K562 (cell line): ENCODE measurements at regions not wholly inside any gene's neighbourhood (a gene's known extent, or its start where the extent isn't known, plus 50 kb on each side); places are given as distances from the start of the nearest gene placed in this dataset.

Source experiments
- ATAC-seq: fragments of 200-7000 bp; cut with Tn5 transposase; 3 replicates; pipeline ENCODE4 v1.9.1; 2020; ENCODE audit warnings: moderate library complexity
- BruUV-seq: library from RNA; stranded (reverse); fragments of 400-500 nt; replicated peaks from 2 replicates; lab custom pipeline; 2021; lab: Mats Ljungman, UMichigan
- CTCF ChIA-PET: fragments of 300-600 bp; formaldehyde crosslinking; extraction: SDS; loops from one replicate; lab custom pipeline; 2021; ENCODE audit warnings: low intra/inter-chr PET ratio; lab: Yijun Ruan, JAX
- POLR2A ChIA-PET: fragments of 300-600, 350-650 bp; sonication (Branson Sonifier 250); formaldehyde crosslinking; extraction: SDS; loops from one replicate; lab custom pipeline; 2021; ENCODE audit warnings: antibody characterized with exemption, inconsistent platforms; lab: Yijun Ruan, JAX
- DNase-seq, 4 experiments: peaks; one replicate each; pipeline versions ENCODE4 v3.0.0 to v3.0.0-alpha.2; 2011 to 2018; ENCODE audit warnings: low spot score in 3 of 4, mixed read lengths in 3 of 4; ENCODE audit errors: extremely low read depth in 1 of 4
- FAIRE-seq: peaks from 2 replicates; lab custom pipeline; 2011; peaks lifted over from hg19 to GRCh38; lab: Jason Lieb, UNC
- H2AFZ ChIP-seq: 2 replicates; pipeline ENCODE4 v1.6.0; 2011; ENCODE audit warnings: low read depth, low read length, control low read depth, inconsistent platforms
- H3K27ac ChIP-seq: fragments of 200-600 bp; 3 replicates; pipeline ENCODE4 v1.8.0; 2011; ENCODE audit warnings: low read depth, mild to moderate bottlenecking, control low read depth, inconsistent platforms, low read length, moderate library complexity, mixed read lengths; ENCODE audit errors: extremely low read depth
- H3K27me3 ChIP-seq, 2 experiments: fragments of 300-600 bp in 1 of 2; 2 replicates in 1 of 2; 3 replicates in 1 of 2; pipeline versions ENCODE4 v1.6.0 to v1.8.0; 2011; ENCODE audit warnings: inconsistent platforms in 2 of 2, low read length in 2 of 2, mild to moderate bottlenecking in 1 of 2, mixed read lengths in 1 of 2, moderate library complexity in 1 of 2; ENCODE audit not compliant: control insufficient read depth in 2 of 2, insufficient read depth in 2 of 2
- H3K36me3 ChIP-seq: fragments of 300-600 bp; 3 replicates; pipeline ENCODE4 v1.8.0; 2011; ENCODE audit warnings: mild to moderate bottlenecking, low read length, inconsistent platforms; ENCODE audit not compliant: control insufficient read depth, insufficient read depth
- H3K4me1 ChIP-seq, 2 experiments: fragments of 200-600 bp in 1 of 2; replicated peaks in 1 of 2; 2 replicates in 1 of 2; 3 replicates in 1 of 2; pipeline versions ENCODE4 v1.5.1 to v1.8.0; 2011; ENCODE audit warnings: inconsistent platforms in 2 of 2, low read length in 2 of 2, mild to moderate bottlenecking in 1 of 2, mixed read lengths in 1 of 2, moderate library complexity in 1 of 2; ENCODE audit not compliant: control insufficient read depth in 2 of 2, insufficient read depth in 2 of 2
- H3K4me2 ChIP-seq: 2 replicates; pipeline ENCODE4 v1.6.1; 2011; ENCODE audit warnings: low read length, control low read depth, inconsistent platforms, mixed read lengths; ENCODE audit not compliant: insufficient read depth
- H3K4me3 ChIP-seq: fragments of 200-600 bp; sonication (generic), shearing (Covaris generic); 2 replicates; pipeline ENCODE4 v1.5.1; 2016; ENCODE audit warnings: control low read depth, inconsistent platforms
- H3K79me2 ChIP-seq: fragments of 200-600 bp; 3 replicates; pipeline ENCODE4 v1.8.0; 2011; ENCODE audit warnings: low read length, inconsistent platforms; ENCODE audit not compliant: control insufficient read depth, insufficient read depth
- H3K9ac ChIP-seq, 2 experiments: 2 replicates each; pipeline versions ENCODE4 v1.6.0 to v1.6.1; 2011; ENCODE audit warnings: low read depth in 2 of 2, low read length in 2 of 2, control low read depth in 1 of 2, inconsistent platforms in 1 of 2, mild to moderate bottlenecking in 1 of 2, mixed read lengths in 1 of 2; ENCODE audit not compliant: insufficient read depth in 1 of 2
- H3K9me1 ChIP-seq: one replicate; pipeline ENCODE4 v1.6.0; 2011; ENCODE audit warnings: inconsistent platforms, mild to moderate bottlenecking, low read length, moderate library complexity; ENCODE audit not compliant: control insufficient read depth, insufficient read depth
- H3K9me3 ChIP-seq: replicated peaks from 2 replicates; pipeline ENCODE4 v1.5.1; 2011; ENCODE audit warnings: low read depth, low read length, inconsistent platforms; ENCODE audit not compliant: control insufficient read depth, insufficient read depth
- H4K20me1 ChIP-seq: replicated peaks from 2 replicates; pipeline ENCODE4 v1.6.1; 2011; ENCODE audit warnings: low read length, inconsistent platforms, mixed read lengths; ENCODE audit not compliant: control insufficient read depth, insufficient read depth
- ELF2 ChIP-seq: fragments of 250-450 bp; sonication (Bioruptor Pico); IDR thresholded peaks from 2 replicates; pipeline ENCODE4 v1.5.0; 2021; ENCODE audit warnings: mild to moderate bottlenecking
- MAFK ChIP-seq: IDR thresholded peaks from 2 replicates; pipeline ENCODE4 v1.6.1; 2011; ENCODE audit warnings: low read length, improper control_type of control experiment
- MEIS2 ChIP-seq: fragments of 450-650 bp; IDR thresholded peaks from 2 replicates; pipeline ENCODE4 v1.6.1; 2014; ENCODE audit warnings: mild to moderate bottlenecking; ENCODE audit not compliant: partially characterized antibody
- PKNOX1 ChIP-seq: fragments of 450-650 bp; IDR thresholded peaks from 2 replicates; pipeline ENCODE4 v1.6.1; 2016
- TRIM25 ChIP-seq: fragments of 450-650 bp; IDR thresholded peaks from 2 replicates; pipeline ENCODE4 v1.7.0; 2016; ENCODE audit warnings: borderline replicate concordance
- TSHZ1 ChIP-seq: fragments of 250-450 bp; sonication (Bioruptor Pico); IDR thresholded peaks from 2 replicates; pipeline ENCODE4 v1.4.0; 2020; ENCODE audit warnings: mild to moderate bottlenecking, moderate library complexity
- ZNF134 ChIP-seq: fragments of 250-450 bp; sonication (Bioruptor Pico); conservative IDR thresholded peaks from 2 replicates; pipeline ENCODE4 v1.4.0; 2020
- ZNF707 ChIP-seq: fragments of 250-450 bp; sonication (Bioruptor Pico); conservative IDR thresholded peaks from 2 replicates; pipeline ENCODE4 v1.8.0; 2022; ENCODE audit warnings: inconsistent platforms, mild to moderate bottlenecking, moderate library complexity
- WGBS: fragments of 100-300 bp; shearing (Covaris generic); methylation state at CpG from one replicate; pipeline ENCODE4 v1.1.6; 2016; ENCODE audit warnings: low coverage, mixed read lengths; ENCODE audit not compliant: insufficient coverage; ENCODE audit errors: missing lambda C conversion rate; 5-methylcytosine and 5-hydroxymethylcytosine counted together
- in situ Hi-C: fragments of 300-500 bp; cut with MboI; formaldehyde crosslinking; loops from 4 replicates; pipeline ENCODE4 v1.15.0; 2018; ENCODE audit warnings: inconsistent platforms, mixed read lengths
- intact Hi-C: fragments of 100-400 bp; cut with micrococcal nuclease; formaldehyde crosslinking; loops from 2 replicates; pipeline ENCODE4 v1.14.2; 2022
- TF ChIP-seq, protein P1 (sequence below): fragments of 250-450 bp; sonication (Bioruptor Pico); IDR thresholded peaks from 2 replicates; pipeline ENCODE4 v1.4.0; 2020
- TF ChIP-seq, protein P2 (sequence below): sonication (generic); formaldehyde crosslinking; IDR thresholded peaks from 2 replicates; pipeline ENCODE4 v1.8.1; 2022; ENCODE audit warnings: missing genetic modification reagents
- TF ChIP-seq, protein P3 (sequence below): fragments of 200-800 bp; sonication (Bioruptor generic); IDR thresholded peaks from 2 replicates; pipeline ENCODE4 v1.6.1; 2017; ENCODE audit warnings: missing genetic modification characterization, missing compliant biosample characterization

- TF ChIP-seq, protein P1, sequence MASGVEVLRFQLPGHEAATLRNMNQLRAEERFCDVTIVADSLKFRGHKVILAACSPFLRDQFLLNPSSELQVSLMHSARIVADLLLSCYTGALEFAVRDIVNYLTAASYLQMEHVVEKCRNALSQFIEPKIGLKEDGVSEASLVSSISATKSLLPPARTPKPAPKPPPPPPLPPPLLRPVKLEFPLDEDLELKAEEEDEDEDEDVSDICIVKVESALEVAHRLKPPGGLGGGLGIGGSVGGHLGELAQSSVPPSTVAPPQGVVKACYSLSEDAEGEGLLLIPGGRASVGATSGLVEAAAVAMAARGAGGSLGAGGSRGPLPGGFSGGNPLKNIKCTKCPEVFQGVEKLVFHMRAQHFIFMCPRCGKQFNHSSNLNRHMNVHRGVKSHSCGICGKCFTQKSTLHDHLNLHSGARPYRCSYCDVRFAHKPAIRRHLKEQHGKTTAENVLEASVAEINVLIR = no peak
Measured at GRCh38 chr1:188127507-188127906, 1298.8 kb downstream of the PLA2G4A start (continued).

DNA sequence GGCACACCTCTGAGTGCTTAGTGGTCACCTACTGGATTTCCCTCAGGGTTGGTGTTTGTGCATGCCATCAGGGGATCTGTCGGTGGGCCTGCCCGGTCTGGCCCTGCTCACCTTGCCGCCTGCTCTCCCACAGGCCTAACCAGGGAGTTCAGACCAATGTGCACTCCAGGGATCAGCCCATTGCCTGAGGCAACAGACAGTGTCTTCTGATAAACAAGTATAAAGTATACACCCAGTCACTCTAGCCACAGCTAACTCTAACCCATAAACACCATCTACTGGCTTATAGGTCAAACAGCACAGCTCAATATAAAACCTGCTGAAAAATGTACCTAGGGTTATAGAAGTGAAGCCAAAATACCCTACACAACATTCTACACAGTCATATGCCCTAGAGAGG lies 1300.0 kb downstream of the PLA2G4A start:
- POLR2A ChIA-PET = no interaction called here
- FAIRE-seq (no peak), ATAC-seq (no peak), DNase-seq (no peak)
- H3K4me3 ChIP-seq = no peak overlapping the region
- H3K9me3 ChIP-seq = no peaks in the 10 kb centered on the region; the same call in 1 of the 2 replicates
- BruUV-seq = no TSS peak
- no peaks in the 10 kb centered on the region for H3K9me1 ChIP-seq
- WGBS = 10% methylated on average over 3 of the region's 3 CpGs
- no peaks in the 10 kb centered on the region for H3K27me3 ChIP-seq
- H3K27ac ChIP-seq = no peak overlapping the region
- no peak overlapping the region for H3K9ac ChIP-seq
- H4K20me1 ChIP-seq = no peaks in the 10 kb centered on the region
- no peaks in the 10 kb centered on the region for H3K79me2 ChIP-seq
- H3K36me3 ChIP-seq = no peaks in the 10 kb centered on the region
- H2AFZ ChIP-seq = no peak overlapping the region
- in situ Hi-C loops (no loop called here), intact Hi-C loops (no loop called here)
- CTCF ChIA-PET = no interaction called here
- no peak overlapping the region for H3K4me2 ChIP-seq
- no peaks in the 10 kb centered on the region for H3K4me1 ChIP-seq
- TF ChIP-seq, protein P2, sequence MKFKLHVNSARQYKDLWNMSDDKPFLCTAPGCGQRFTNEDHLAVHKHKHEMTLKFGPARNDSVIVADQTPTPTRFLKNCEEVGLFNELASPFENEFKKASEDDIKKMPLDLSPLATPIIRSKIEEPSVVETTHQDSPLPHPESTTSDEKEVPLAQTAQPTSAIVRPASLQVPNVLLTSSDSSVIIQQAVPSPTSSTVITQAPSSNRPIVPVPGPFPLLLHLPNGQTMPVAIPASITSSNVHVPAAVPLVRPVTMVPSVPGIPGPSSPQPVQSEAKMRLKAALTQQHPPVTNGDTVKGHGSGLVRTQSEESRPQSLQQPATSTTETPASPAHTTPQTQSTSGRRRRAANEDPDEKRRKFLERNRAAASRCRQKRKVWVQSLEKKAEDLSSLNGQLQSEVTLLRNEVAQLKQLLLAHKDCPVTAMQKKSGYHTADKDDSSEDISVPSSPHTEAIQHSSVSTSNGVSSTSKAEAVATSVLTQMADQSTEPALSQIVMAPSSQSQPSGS = no peak
- TF ChIP-seq ZNF707 (CRISPR knock-in tag) (no peak), MAFK (no peak), ELF2 (CRISPR knock-in tag) (no peak), PKNOX1 (no peak), TSHZ1 (CRISPR knock-in tag) (no peak), ZNF134 (CRISPR knock-in tag) (no peak), TRIM25 (no peak), MEIS2 (no peak)
- TF ChIP-seq, protein P3, sequence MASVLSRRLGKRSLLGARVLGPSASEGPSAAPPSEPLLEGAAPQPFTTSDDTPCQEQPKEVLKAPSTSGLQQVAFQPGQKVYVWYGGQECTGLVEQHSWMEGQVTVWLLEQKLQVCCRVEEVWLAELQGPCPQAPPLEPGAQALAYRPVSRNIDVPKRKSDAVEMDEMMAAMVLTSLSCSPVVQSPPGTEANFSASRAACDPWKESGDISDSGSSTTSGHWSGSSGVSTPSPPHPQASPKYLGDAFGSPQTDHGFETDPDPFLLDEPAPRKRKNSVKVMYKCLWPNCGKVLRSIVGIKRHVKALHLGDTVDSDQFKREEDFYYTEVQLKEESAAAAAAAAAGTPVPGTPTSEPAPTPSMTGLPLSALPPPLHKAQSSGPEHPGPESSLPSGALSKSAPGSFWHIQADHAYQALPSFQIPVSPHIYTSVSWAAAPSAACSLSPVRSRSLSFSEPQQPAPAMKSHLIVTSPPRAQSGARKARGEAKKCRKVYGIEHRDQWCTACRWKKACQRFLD (CRISPR knock-in tag) = no peak
